Vagina (tissue), 2 donors: ENCODE measurements at regions not wholly inside any gene's neighbourhood (a gene's known extent, or its start where the extent isn't known, plus 50 kb on each side); places are given as distances from the start of the nearest gene placed in this dataset.

Source experiments
- POLR2A ChIP-seq, 2 donors: fragments of 450-650 bp; IDR thresholded peaks; one replicate each; pipeline ENCODE4 v1.6.1; 2017; ENCODE audit warnings: antibody characterized with exemption in 2 of 2, mild to moderate bottlenecking in 2 of 2, moderate library complexity in 2 of 2
- TF ChIP-seq, protein P1 (sequence below), 3 experiments: fragments of 450-650 bp in 2 of 3; fragments of 200-600 bp in 1 of 3; sonication (generic) in 1 of 3; IDR thresholded peaks; one replicate each; pipeline ENCODE4 v1.5.1; 2017 to 2019; ENCODE audit warnings: antibody characterized with exemption in 3 of 3, mild to moderate bottlenecking in 2 of 3, moderate library complexity in 2 of 3

GRCh38 chr1:30305519-30305918, 417.9 kb downstream of the MATN1 start:
- TF ChIP-seq, protein P1, sequence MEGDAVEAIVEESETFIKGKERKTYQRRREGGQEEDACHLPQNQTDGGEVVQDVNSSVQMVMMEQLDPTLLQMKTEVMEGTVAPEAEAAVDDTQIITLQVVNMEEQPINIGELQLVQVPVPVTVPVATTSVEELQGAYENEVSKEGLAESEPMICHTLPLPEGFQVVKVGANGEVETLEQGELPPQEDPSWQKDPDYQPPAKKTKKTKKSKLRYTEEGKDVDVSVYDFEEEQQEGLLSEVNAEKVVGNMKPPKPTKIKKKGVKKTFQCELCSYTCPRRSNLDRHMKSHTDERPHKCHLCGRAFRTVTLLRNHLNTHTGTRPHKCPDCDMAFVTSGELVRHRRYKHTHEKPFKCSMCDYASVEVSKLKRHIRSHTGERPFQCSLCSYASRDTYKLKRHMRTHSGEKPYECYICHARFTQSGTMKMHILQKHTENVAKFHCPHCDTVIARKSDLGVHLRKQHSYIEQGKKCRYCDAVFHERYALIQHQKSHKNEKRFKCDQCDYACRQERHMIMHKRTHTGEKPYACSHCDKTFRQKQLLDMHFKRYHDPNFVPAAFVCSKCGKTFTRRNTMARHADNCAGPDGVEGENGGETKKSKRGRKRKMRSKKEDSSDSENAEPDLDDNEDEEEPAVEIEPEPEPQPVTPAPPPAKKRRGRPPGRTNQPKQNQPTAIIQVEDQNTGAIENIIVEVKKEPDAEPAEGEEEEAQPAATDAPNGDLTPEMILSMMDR (IDR thresholded peaks at IDR 0.05), result no peak
- TF ChIP-seq POLR2A (IDR thresholded peaks at IDR 0.05), result no peak
